Ishikawa (cell line): ENCODE measurements at regions not wholly inside any gene's neighbourhood (a gene's known extent, or its start where the extent isn't known, plus 50 kb on each side); places are given as distances from the start of the nearest gene placed in this dataset.

Experiments
- CEBPB ChIP-seq: IDR thresholded peaks from 2 replicates; pipeline ENCODE4 v1.6.1; 2012
- CREB1 ChIP-seq: IDR thresholded peaks from 2 replicates; pipeline ENCODE4 v1.6.1; 2012; ENCODE audit warnings: low read depth
- EGR1 ChIP-seq: IDR thresholded peaks from 2 replicates; pipeline ENCODE4 v1.6.1; 2012
- EP300 ChIP-seq: IDR thresholded peaks from 2 replicates; pipeline ENCODE4 v1.6.1; 2012; ENCODE audit warnings: borderline replicate concordance
- FOXM1 ChIP-seq: IDR thresholded peaks from 2 replicates; pipeline ENCODE4 v1.6.1; 2012; ENCODE audit warnings: low read depth, borderline replicate concordance
- NFIC ChIP-seq: IDR thresholded peaks from 2 replicates; pipeline ENCODE4 v1.6.1; 2012
- RAD21 ChIP-seq: IDR thresholded peaks from 2 replicates; pipeline ENCODE4 v1.6.1; 2012; ENCODE audit warnings: low read depth
- TAF1 ChIP-seq: IDR thresholded peaks from 2 replicates; pipeline ENCODE4 v1.6.1; 2012; ENCODE audit warnings: low read depth, mild to moderate bottlenecking
- TCF12 ChIP-seq: IDR thresholded peaks from 2 replicates; pipeline ENCODE4 v1.6.1; 2012; ENCODE audit warnings: low read depth
- TEAD4 ChIP-seq: IDR thresholded peaks from 2 replicates; pipeline ENCODE4 v1.6.1; 2012
- YY1 ChIP-seq: IDR thresholded peaks from 2 replicates; pipeline ENCODE4 v1.6.1; 2012; ENCODE audit warnings: low read depth
- ZBTB7A ChIP-seq: IDR thresholded peaks from 2 replicates; pipeline ENCODE4 v1.6.1; 2012; ENCODE audit warnings: low read depth
- TF ChIP-seq, protein P1 (sequence below): IDR thresholded peaks from 2 replicates; pipeline ENCODE4 v1.6.1; 2012; ENCODE audit warnings: low read depth, mild to moderate bottlenecking
- TF ChIP-seq, protein P2 (sequence below): IDR thresholded peaks from 2 replicates; pipeline ENCODE4 v1.6.1; 2012
- TF ChIP-seq, protein P3 (sequence below): IDR thresholded peaks from 2 replicates; pipeline ENCODE4 v1.6.1; 2012

DNA sequence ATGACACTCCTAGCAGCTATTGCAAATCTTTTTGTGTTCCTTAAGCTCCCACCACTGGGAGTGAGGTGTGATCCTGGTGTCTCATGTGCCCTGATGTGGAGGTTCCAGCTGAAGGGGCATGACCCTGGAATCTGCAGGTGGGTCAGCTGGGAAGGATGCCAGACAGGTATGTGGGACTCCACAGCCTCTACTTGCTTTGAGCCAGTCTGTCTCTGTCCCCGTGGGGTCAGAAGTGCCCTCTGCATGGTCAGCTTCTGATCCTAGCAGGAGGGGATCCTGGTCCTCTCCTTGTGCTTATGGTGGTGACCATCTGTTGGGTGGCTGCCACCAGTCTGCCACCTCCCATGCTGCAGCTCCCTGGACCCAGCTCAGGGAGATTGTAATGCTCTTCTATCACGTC lies 51.1 kb upstream of the COMTD1 start:
- TF ChIP-seq, protein P1, sequence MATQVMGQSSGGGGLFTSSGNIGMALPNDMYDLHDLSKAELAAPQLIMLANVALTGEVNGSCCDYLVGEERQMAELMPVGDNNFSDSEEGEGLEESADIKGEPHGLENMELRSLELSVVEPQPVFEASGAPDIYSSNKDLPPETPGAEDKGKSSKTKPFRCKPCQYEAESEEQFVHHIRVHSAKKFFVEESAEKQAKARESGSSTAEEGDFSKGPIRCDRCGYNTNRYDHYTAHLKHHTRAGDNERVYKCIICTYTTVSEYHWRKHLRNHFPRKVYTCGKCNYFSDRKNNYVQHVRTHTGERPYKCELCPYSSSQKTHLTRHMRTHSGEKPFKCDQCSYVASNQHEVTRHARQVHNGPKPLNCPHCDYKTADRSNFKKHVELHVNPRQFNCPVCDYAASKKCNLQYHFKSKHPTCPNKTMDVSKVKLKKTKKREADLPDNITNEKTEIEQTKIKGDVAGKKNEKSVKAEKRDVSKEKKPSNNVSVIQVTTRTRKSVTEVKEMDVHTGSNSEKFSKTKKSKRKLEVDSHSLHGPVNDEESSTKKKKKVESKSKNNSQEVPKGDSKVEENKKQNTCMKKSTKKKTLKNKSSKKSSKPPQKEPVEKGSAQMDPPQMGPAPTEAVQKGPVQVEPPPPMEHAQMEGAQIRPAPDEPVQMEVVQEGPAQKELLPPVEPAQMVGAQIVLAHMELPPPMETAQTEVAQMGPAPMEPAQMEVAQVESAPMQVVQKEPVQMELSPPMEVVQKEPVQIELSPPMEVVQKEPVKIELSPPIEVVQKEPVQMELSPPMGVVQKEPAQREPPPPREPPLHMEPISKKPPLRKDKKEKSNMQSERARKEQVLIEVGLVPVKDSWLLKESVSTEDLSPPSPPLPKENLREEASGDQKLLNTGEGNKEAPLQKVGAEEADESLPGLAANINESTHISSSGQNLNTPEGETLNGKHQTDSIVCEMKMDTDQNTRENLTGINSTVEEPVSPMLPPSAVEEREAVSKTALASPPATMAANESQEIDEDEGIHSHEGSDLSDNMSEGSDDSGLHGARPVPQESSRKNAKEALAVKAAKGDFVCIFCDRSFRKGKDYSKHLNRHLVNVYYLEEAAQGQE = no peak
- TF ChIP-seq, protein P2, sequence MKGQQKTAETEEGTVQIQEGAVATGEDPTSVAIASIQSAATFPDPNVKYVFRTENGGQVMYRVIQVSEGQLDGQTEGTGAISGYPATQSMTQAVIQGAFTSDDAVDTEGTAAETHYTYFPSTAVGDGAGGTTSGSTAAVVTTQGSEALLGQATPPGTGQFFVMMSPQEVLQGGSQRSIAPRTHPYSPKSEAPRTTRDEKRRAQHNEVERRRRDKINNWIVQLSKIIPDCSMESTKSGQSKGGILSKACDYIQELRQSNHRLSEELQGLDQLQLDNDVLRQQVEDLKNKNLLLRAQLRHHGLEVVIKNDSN = no peak
- TF ChIP-seq NFIC (no peak), TEAD4 (no peak), RAD21 (no peak), EGR1 (no peak), CEBPB (no peak), TCF12 (no peak), FOXM1 (no peak), ZBTB7A (no peak), YY1 (no peak), TAF1 (no peak), CREB1 (no peak), EP300 (no peak)
- TF ChIP-seq, protein P3, sequence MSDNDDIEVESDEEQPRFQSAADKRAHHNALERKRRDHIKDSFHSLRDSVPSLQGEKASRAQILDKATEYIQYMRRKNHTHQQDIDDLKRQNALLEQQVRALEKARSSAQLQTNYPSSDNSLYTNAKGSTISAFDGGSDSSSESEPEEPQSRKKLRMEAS = no peak
